Nucleus accumbens (tissue), 56 donors: ENCODE measurements at regions not wholly inside any gene's neighbourhood (a gene's known extent, or its start where the extent isn't known, plus 50 kb on each side); places are given as distances from the start of the nearest gene placed in this dataset.

ENCODE experiments used
- DNase-seq, 56 donors: peaks; one replicate each; lab custom pipeline; 2025; lab: John Stamatoyannopoulos, UW

GRCh38 chr1:230517326-230517725 lies 91.2 kb upstream of the PGBD5 start:
- no peak for DNase-seq

DNA sequence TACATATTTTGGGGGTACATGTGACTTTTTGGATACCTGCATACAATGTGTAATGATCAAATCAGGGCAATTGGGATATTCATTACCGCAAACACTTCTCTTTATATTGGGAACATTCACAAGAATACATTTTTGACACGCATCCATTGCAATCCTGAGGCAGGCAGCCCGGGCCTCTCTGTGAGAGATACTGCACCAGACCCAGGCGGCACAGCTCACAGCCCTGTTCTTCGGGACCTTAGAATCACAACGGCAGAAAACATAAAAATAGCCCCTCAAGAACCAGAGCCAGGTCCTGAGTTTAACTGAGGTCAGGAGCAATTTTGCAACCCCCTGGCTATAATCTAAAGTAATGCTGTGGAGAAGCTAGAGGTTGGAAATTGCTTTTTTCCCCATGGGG lies 90.8 kb upstream of the PGBD5 start:
- no peak for DNase-seq

- DNase-seq: no peak
Measured at GRCh38 chr1:230515451-230516145, 89.5 kb upstream of the PGBD5 start.

DNA sequence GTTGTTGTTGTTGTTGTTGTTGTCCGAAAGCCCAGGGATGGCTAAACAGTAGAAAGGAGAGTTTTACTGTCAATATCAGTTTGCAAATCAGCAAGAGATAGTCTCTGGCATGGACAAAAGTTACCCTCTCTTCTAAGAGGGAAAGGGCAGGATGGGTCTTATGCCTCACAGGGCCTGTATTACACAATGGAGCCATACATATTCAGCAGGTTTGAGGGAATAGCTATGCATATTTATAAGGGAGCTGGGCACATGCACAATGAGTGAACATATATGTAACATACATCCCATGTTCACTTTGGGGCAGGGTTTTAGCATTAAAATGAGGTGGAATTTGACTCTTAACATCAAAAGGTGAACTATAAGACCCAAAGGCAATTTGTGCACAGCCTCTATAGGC lies 84.4 kb upstream of the PGBD5 start:
- DNase-seq: no peak

- no peak for DNase-seq
Measured at GRCh38 chr1:230509281-230509977, 83.3 kb upstream of the PGBD5 start.

DNA sequence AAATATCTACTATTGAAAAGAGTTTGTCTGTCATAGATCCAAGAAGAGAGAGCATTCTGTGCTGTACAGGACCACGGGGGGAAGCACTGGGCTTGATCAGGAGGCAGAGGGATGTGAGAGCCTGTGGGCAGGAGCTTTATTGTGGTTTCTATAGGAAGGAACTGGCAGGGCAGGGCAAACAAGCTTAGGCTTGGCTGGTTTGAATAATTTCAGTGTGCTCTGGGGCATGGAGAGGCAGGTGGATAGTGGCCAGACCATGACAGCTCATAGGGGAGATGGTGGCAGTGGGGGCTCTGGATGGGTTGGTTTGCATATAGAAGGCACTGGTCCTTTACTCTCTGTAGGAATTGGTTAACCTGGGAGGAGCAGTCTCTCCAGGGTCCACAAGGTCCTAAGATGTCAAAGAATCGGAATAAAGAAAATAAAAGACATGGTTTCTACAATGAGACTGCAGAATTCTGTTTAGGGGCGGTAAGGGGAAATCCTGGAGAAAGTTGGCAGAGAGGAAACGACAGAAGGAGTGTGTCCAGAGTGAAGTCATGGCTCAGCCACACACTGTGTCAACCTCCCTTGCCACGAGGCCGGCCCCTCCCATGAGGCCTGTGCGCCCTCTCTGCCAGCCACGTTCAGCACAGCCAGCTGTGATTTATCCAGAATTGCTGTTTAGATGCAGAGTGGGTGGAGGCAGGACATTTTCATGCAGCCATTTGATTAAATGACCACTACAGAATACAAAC lies 81.7 kb upstream of the PGBD5 start:
- peak in 45 of 56 donors; percentile 2 to 78 (median 37) for DNase-seq

DNA sequence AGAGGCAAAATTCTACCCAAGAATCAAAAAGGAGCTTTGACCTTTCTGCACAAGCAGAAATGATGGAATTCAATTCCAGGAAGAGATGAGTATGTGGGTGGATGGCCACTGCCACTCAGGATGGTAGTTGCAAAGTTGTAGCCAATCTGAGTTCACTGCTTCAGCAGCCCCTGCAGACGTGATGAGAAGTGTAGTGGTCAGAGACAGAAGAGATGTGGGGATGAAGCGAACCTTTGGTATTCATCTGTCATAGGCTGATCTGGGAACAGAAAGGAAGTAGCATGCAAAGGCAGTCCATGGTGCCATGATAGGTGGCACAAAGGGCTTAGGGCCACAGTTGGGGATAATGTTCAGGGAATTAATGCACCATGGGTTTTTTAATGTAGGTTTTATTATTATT lies 81.1 kb upstream of the PGBD5 start:
- no peak for DNase-seq

GRCh38 chr1:230506451-230506850 lies 80.3 kb upstream of the PGBD5 start:
- DNase-seq: no peak

GRCh38 chr1:230504310-230504709 lies 78.2 kb upstream of the PGBD5 start:
- DNase-seq: no peak

DNA sequence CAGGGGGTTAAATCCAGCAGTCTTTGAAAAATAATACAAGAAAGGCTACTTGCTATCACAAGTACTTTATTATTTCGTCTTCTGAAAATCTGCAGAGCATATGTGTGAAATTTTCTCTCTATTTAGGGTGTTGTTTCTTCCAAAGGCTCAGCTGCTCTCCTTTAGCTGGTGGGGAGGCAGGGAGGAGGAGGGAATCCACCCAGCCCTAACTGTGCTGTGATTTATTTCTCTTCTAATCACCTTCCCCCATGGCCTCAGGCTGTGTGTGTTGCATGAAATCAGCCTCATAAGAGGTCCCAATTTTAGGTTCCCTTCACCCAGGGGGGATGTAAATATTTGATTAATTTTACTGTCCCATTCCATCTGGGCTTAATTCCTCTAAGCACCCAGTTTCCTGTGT lies 77.6 kb upstream of the PGBD5 start:
- no peak for DNase-seq

- DNase-seq: no peak
Measured at GRCh38 chr1:230502996-230503395, 76.9 kb upstream of the PGBD5 start.

DNA sequence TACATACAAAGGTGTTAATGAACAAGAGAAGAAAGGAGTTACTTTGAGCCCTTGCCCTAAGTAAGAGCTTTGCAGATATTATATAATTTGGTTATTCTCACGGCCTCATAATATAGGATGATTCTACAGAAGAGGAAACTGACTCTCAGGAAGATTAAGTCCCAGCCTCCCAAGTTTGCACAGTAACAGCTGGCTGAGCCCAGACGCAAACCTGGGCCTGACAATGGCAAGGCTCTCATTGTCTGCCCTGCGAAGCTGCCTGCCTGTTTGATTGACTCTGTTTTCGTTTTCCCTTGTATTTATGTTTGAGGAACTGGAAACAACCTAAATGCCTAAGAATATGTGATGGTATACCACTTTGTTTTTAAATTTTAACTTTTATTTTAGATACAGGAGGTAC lies 76.2 kb upstream of the PGBD5 start:
- no peak for DNase-seq

DNA sequence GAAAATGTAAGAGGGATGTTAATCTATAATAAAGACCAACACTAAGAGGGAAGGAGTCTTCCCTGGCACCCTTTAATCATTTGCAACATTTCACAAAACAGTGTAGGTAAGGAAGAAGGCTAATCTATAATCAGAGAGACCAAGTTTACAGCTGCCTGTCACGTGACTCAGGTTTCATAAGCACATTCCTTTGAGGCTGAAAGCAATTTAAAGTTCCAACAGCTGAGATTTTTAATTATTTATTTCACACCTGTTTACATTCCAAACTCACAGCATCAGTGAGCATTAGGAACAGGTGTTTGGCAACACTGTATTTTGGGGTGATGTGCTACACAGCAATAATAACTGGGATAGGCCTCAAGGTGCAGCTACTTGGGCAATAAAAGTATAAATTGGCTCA lies 75.7 kb upstream of the PGBD5 start:
- DNase-seq: no peak

DNA sequence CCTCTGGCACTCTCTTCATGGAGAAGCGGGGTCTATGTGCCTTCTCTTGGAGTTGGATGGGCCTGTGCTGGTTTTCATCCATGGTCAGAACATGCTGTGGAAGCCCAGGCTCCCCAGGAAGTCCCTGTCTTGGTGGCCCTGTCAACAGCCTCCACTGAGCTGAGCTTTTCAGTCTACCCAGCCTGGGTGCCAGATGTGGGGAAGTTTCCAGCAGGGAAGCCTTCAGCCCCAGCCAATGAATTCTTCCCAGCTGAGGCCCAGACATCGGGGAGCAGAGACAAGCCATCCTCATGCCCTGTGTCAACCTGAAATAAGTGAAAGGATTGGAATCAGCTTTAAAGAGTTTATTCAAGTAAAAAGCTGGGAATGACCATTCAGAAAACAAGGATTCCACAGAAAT lies 75.1 kb upstream of the PGBD5 start:
- DNase-seq: no peak

- DNase-seq: no peak
Measured at GRCh38 chr1:230500063-230500462, 73.9 kb upstream of the PGBD5 start.

- DNase-seq: peak in 3 of 56 donors; percentile 11 to 28 (median 16)
Measured at GRCh38 chr1:230499496-230499895, 73.4 kb upstream of the PGBD5 start.

DNA sequence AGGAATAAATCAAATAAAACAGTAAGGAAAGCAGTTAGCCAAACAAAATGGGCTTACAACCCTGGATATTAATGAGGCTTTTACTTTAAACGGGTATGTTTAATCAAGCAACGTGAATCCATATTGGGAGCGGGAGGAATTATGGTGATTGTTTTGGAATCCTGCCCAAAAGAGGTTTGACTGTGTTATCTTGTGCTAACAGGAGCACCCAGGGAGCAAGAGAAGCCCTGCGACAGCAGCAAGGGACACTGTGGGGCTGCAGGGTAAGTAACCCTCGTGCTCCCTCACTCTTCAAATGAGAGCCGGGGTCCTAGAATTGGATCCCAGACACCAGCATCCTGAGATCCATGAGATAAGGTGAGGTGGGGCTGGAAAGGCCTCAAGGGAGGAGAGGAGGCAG lies 72.6 kb upstream of the PGBD5 start:
- no peak for DNase-seq

- DNase-seq: no peak
Measured at GRCh38 chr1:230496451-230496850, 70.3 kb upstream of the PGBD5 start.

DNA sequence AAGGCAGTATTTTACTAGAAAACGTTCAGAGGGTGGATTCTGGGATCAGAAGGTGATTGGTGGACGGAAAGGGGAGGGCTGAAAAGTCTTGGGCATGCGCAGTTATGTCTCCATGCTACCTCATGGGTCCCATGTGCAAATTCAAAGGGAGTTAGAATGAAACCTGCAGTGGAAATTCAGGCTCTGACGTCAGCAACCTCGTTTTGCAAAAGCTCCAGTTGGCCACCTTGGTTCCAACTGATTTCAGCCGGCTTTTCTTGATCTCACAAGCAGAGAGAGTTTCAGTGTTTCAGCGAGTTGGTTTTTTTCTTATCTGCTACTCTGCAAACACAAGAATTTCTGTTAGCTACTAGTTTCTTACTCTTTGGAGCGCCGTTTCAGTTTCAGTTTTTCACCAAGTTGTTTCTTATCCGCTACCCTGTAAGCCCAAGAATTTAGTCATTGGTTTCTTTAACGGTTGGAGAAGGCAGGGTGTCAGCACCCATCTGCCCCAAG lies 69.8 kb upstream of the PGBD5 start:
- DNase-seq: no peak

- DNase-seq: no peak
Measured at GRCh38 chr1:230495076-230495475, 68.9 kb upstream of the PGBD5 start.

DNA sequence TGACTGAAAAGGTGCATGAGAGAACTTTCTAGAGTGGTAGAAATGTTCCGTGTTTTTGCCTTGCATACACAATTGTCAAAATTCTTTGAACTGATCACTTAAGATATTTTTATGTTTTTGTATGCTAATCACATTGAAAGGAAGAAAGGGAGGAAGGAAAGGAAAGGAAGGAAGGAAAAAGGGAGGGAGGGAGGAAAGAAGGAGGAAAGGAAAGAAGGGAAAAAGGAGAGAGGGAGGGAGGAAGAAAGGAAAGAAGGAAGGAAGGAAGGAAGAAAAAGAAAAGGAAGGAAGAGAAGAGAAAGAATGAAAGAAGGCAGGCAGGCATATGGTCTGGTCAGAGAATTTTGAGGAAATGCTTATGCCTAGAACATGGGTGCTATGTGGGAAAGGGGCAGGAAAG lies 68.4 kb upstream of the PGBD5 start:
- no peak for DNase-seq

- no peak for DNase-seq
Measured at GRCh38 chr1:230494026-230494425, 67.9 kb upstream of the PGBD5 start.
